CD4-positive, alpha-beta T cell (primary cell): ENCODE measurements at regions not wholly inside any gene's neighbourhood (a gene's known extent, or its start where the extent isn't known, plus 50 kb on each side); places are given as distances from the start of the nearest gene placed in this dataset.

Experiments used
- ATAC-seq: fragments of 200-7000 bp; cut with Tn5 transposase; one replicate; pipeline ENCODE4 v1.10.0; 2022; ENCODE audit warnings: mild to moderate bottlenecking; ENCODE audit not compliant: poor library complexity
- CTCF ChIA-PET: fragments of 350-600 bp; sonication (Branson Sonifier 250); formaldehyde crosslinking; loops from one replicate; lab custom pipeline; 2021; ENCODE audit warnings: antibody characterized with exemption, inconsistent platforms; lab: Charles Lee
- POLR2A ChIA-PET: fragments of 350-600 bp; sonication (Branson Sonifier 250); formaldehyde crosslinking; loops from one replicate; lab custom pipeline; 2021; ENCODE audit warnings: antibody characterized with exemption, inconsistent platforms; lab: Charles Lee
- DNase-seq, 14 experiments: peaks; one replicate each; pipeline ENCODE4 v3.0.0-alpha.2; 2013 to 2020; ENCODE audit warnings: mixed read lengths in 2 of 14
- H3K27ac ChIP-seq, 2 donors: one replicate each; pipeline versions ENCODE4 v1.5.1 to v1.7.0; 2013; ENCODE audit warnings: low read length in 2 of 2, low read depth in 1 of 2, mild to moderate bottlenecking in 1 of 2
- H3K27me3 ChIP-seq, 2 experiments: 1 replicate in 1 of 2; 2 replicates in 1 of 2; pipeline versions ENCODE4 v1.6.1 to v1.7.0; 2013; ENCODE audit warnings: low read length in 2 of 2, control low read depth in 1 of 2, mild to moderate bottlenecking in 1 of 2, moderate library complexity in 1 of 2; ENCODE audit not compliant: insufficient read depth in 2 of 2, control insufficient read depth in 1 of 2
- H3K36me3 ChIP-seq: one replicate; pipeline ENCODE4 v1.6.1; 2013; ENCODE audit warnings: low read length, control low read depth; ENCODE audit not compliant: insufficient read depth
- H3K4me1 ChIP-seq: one replicate; pipeline ENCODE4 v1.6.1; 2013; ENCODE audit warnings: low read length, control low read depth; ENCODE audit not compliant: insufficient read depth
- H3K4me3 ChIP-seq: one replicate; pipeline ENCODE4 v1.5.1; 2013; ENCODE audit warnings: mild to moderate bottlenecking, low read length, moderate library complexity
- H3K9me3 ChIP-seq, 2 experiments: 1 replicate in 1 of 2; 2 replicates in 1 of 2; pipeline versions ENCODE4 v1.6.1 to v1.7.0; 2013; ENCODE audit warnings: low read length in 2 of 2, mild to moderate bottlenecking in 2 of 2, control low read depth in 1 of 2, moderate library complexity in 1 of 2; ENCODE audit not compliant: control insufficient read depth in 1 of 2, insufficient read depth in 1 of 2
- H3K27ac Mint-ChIP-seq: one replicate; pipeline ENCODE4 v1.8.0; 2020; ENCODE audit warnings: mixed read lengths
- H3K27me3 Mint-ChIP-seq: one replicate; pipeline ENCODE4 v1.8.0; 2021; ENCODE audit warnings: mixed read lengths
- H3K36me3 Mint-ChIP-seq: one replicate; pipeline ENCODE4 v1.8.0; 2021; ENCODE audit warnings: low read depth, mixed read lengths
- H3K4me1 Mint-ChIP-seq: one replicate; pipeline ENCODE4 v1.8.0; 2021; ENCODE audit warnings: low read depth, mixed read lengths
- H3K4me3 Mint-ChIP-seq: one replicate; pipeline ENCODE4 v1.8.0; 2020; ENCODE audit warnings: mild to moderate bottlenecking, mixed read lengths
- H3K9me3 Mint-ChIP-seq: one replicate; pipeline ENCODE4 v1.8.0; 2020; ENCODE audit warnings: mixed read lengths
- intact Hi-C, 2 experiments: fragments of 100-400 bp; cut with DNase I in 1 of 2; cut with micrococcal nuclease in 1 of 2; formaldehyde crosslinking; loops; one replicate each; pipeline versions ENCODE4 v1.15.1 to v1.9.0; 2023 to 2025; cut with DNase I, micrococcal nuclease
- TF ChIP-seq, protein P1 (sequence below): fragments of 200-600 bp; IDR thresholded peaks from one replicate; pipeline ENCODE4 v1.8.0; 2022; ENCODE audit warnings: antibody characterized with exemption, mild to moderate bottlenecking

DNA sequence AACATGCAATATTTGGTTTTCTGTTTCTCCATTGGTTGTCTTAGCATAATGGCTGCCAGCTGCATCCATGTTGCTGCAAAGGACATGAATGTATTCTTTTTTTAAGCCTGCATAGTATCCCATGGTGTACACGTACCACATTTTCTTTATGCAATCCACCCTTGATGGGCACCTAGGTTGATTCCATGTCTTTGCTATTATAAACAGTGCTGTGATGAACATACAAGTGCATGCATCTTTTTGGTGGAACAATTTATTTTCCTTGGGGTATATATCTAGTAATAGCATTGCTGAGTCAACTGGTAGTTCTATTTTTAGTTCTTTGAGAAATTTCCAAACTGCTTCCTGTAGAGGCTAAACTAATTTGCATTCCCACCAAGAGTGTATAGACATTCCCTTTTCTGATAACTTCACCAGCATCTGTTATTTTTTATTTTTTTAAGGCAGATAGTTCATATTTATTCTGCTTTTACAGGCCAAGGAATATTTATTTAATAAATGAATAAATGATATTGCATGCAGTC lies 62.4 kb upstream of the NPHP3 start:
- Mint-ChIP-seq H3K9me3 (no peaks in the 10 kb centered on the region), H3K27me3 (peaks cover 40% of the 10 kb centered on the region), H3K4me3 (no peak overlapping the region), H3K4me1 (no peaks in the 10 kb centered on the region), H3K27ac (no peak overlapping the region), H3K36me3 (no peaks in the 10 kb centered on the region)
- H3K4me3 ChIP-seq = no peak overlapping the region
- no peak overlapping the region for H3K27ac ChIP-seq
- H3K9me3 ChIP-seq = peaks cover 0 to 3% of the 10 kb centered on the region in 2 experiments
- H3K27me3 ChIP-seq = peaks cover 0 to 2% of the 10 kb centered on the region in 2 experiments
- DNase-seq (no peak), ATAC-seq (no peak)
- H3K4me1 ChIP-seq = no peaks in the 10 kb centered on the region
- POLR2A ChIA-PET = no interaction called here
- no peaks in the 10 kb centered on the region for H3K36me3 ChIP-seq
- intact Hi-C loops = no loop called here
- CTCF ChIA-PET = no interaction called here
- TF ChIP-seq, protein P1, sequence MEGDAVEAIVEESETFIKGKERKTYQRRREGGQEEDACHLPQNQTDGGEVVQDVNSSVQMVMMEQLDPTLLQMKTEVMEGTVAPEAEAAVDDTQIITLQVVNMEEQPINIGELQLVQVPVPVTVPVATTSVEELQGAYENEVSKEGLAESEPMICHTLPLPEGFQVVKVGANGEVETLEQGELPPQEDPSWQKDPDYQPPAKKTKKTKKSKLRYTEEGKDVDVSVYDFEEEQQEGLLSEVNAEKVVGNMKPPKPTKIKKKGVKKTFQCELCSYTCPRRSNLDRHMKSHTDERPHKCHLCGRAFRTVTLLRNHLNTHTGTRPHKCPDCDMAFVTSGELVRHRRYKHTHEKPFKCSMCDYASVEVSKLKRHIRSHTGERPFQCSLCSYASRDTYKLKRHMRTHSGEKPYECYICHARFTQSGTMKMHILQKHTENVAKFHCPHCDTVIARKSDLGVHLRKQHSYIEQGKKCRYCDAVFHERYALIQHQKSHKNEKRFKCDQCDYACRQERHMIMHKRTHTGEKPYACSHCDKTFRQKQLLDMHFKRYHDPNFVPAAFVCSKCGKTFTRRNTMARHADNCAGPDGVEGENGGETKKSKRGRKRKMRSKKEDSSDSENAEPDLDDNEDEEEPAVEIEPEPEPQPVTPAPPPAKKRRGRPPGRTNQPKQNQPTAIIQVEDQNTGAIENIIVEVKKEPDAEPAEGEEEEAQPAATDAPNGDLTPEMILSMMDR = no peak

DNA sequence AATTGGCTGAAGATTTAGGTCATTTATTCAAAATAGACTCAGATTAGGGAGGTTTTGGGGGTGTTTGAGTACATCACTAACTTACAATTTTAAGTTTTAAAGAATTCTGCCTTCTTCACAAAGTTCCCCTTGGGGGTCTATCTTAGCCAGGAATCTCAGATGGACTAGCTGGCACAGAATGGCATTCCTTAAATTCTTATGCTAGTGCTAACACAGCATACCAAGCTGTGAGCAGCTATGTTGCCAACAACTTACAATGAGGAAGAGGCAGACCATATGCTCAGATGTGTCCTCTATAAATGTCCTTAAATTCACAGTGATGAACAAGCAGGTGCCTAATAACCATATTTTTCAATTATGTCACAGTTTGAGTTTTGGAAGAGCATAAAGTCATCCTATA lies 60.9 kb upstream of the NPHP3 start:
- H3K9me3 Mint-ChIP-seq = no peaks in the 10 kb centered on the region
- H3K4me3 Mint-ChIP-seq = no peak overlapping the region

DNA sequence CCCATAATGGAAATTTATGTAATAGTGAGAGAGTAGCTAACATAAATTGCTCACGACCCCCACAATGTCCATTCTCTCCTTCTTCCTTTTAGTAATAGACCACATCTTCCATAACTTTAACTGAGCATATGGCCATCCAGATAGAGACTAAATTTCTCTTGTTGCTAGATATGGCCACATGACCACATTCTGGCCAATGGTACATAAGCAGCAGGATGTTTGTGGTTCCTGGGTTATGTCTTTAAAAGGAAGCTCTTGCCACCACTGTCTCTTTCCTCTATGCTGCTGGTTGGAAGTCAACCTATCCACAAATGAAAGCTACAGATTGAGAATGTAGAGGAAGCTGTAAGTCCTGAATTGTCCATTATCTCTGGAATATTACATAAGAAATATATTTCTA lies 59.7 kb upstream of the NPHP3 start:
- Histone ChIP-seq H3K4me1 (no peaks in the 10 kb centered on the region), H3K27me3 (peaks cover 0 to 2% of the 10 kb centered on the region in 2 experiments), H3K27ac (no peak overlapping the region), H3K4me3 (no peak overlapping the region), H3K9me3 (peaks cover 0 to 3% of the 10 kb centered on the region in 2 experiments), H3K36me3 (no peaks in the 10 kb centered on the region)
- POLR2A ChIA-PET = no interaction called here
- intact Hi-C loops = no loop called here
- peaks cover 36% of the 10 kb centered on the region for H3K27me3 Mint-ChIP-seq
- no peak overlapping the region for H3K4me3 Mint-ChIP-seq
- H3K4me1 Mint-ChIP-seq = no peaks in the 10 kb centered on the region
- DNase-seq = no peak
- TF ChIP-seq, protein P1 = no peak
- no peak for ATAC-seq
- CTCF ChIA-PET = no interaction called here
- no peaks in the 10 kb centered on the region for H3K9me3 Mint-ChIP-seq
- no peaks in the 10 kb centered on the region for H3K36me3 Mint-ChIP-seq
- H3K27ac Mint-ChIP-seq = no peak overlapping the region

More for the DNA sequence above, 60.9 kb upstream of the NPHP3 start:
- Histone ChIP-seq H3K4me1 (no peaks in the 10 kb centered on the region), H3K4me3 (no peak overlapping the region), H3K9me3 (peaks cover 0 to 3% of the 10 kb centered on the region in 2 experiments), H3K27ac (no peak overlapping the region), H3K36me3 (no peaks in the 10 kb centered on the region), H3K27me3 (peaks cover 0 to 2% of the 10 kb centered on the region in 2 experiments)
- ATAC-seq (no peak), DNase-seq (no peak)
- H3K36me3 Mint-ChIP-seq = no peaks in the 10 kb centered on the region
- H3K27me3 Mint-ChIP-seq = peaks cover 39% of the 10 kb centered on the region
- intact Hi-C loops = no loop called here
- no peaks in the 10 kb centered on the region for H3K4me1 Mint-ChIP-seq
- CTCF ChIA-PET = no interaction called here
- POLR2A ChIA-PET = no interaction called here
- TF ChIP-seq, protein P1 = no peak
- H3K27ac Mint-ChIP-seq = no peak overlapping the region
